Spinal cord (tissue), 9 donors: ENCODE measurements at regions not wholly inside any gene's neighbourhood (a gene's known extent, or its start where the extent isn't known, plus 50 kb on each side); places are given as distances from the start of the nearest gene placed in this dataset.
"Not testable (repeated sequence)": the region's sequence is repeated elsewhere in the genome, so short reads cannot be mapped to it uniquely, and the experiment has no call there.

ENCODE experiments used
- DNase-seq, 6 donors: peaks; one replicate each; pipeline versions ENCODE4 v3.0.0 to v3.0.0-alpha.2; 2013 to 2015; ENCODE audit warnings: low spot score in 6 of 6, low read depth in 4 of 6
- H3K27ac ChIP-seq: one replicate; pipeline ENCODE4 v1.5.1; 2013; ENCODE audit warnings: low read depth, low read length, control low read depth
- H3K27me3 ChIP-seq: one replicate; pipeline ENCODE4 v1.6.1; 2013; ENCODE audit warnings: low read length; ENCODE audit not compliant: control insufficient read depth, insufficient read depth
- H3K36me3 ChIP-seq: one replicate; pipeline ENCODE4 v1.6.1; 2013; ENCODE audit warnings: low read length; ENCODE audit not compliant: control insufficient read depth, insufficient read depth
- H3K4me1 ChIP-seq: one replicate; pipeline ENCODE4 v1.6.1; 2013; ENCODE audit warnings: low read length; ENCODE audit not compliant: control insufficient read depth, insufficient read depth
- H3K4me3 ChIP-seq: one replicate; pipeline ENCODE4 v1.5.1; 2013; ENCODE audit warnings: low read depth, low read length, control low read depth
- H3K9me3 ChIP-seq: one replicate; pipeline ENCODE4 v1.6.1; 2013; ENCODE audit warnings: low read length; ENCODE audit not compliant: control insufficient read depth, insufficient read depth
- WGBS: methylation state at CpG from one replicate; pipeline ENCODE4 v1.1.5; 2013; ENCODE audit warnings: missing lambda C conversion rate; ENCODE audit not compliant: insufficient coverage; 5-methylcytosine and 5-hydroxymethylcytosine counted together
- donor health status: healthy.

- Histone ChIP-seq H3K9me3 (no peaks in the 10 kb centered on the region), H3K4me1 (no peaks in the 10 kb centered on the region), H3K27ac (no peak overlapping the region), H3K36me3 (no peaks in the 10 kb centered on the region), H3K27me3 (no peaks in the 10 kb centered on the region), H3K4me3 (no peak overlapping the region)
- no peak for DNase-seq
Measured at GRCh38 chr1:121587777-121588176, 403.0 kb downstream of the SRGAP2C start.

GRCh38 chr1:121594096-121594495 lies 409.3 kb downstream of the SRGAP2C start:
- Histone ChIP-seq H3K9me3 (no peaks in the 10 kb centered on the region), H3K4me1 (no peaks in the 10 kb centered on the region), H3K36me3 (no peaks in the 10 kb centered on the region), H3K27ac (no peak overlapping the region), H3K27me3 (no peaks in the 10 kb centered on the region), H3K4me3 (no peak overlapping the region)
- no peak for DNase-seq
- 71% methylated on average over 3 of the region's 3 CpGs for WGBS

GRCh38 chr1:121595089-121595488 lies 410.3 kb downstream of the SRGAP2C start:
- DNase-seq = no peak
- no peak overlapping the region for H3K4me3 ChIP-seq
- no peaks in the 10 kb centered on the region for H3K36me3 ChIP-seq
- H3K4me1 ChIP-seq = no peaks in the 10 kb centered on the region
- H3K27ac ChIP-seq = no peak overlapping the region
- H3K27me3 ChIP-seq = no peaks in the 10 kb centered on the region
- no peaks in the 10 kb centered on the region for H3K9me3 ChIP-seq

GRCh38 chr1:121604843-121605444 lies 420.2 kb downstream of the SRGAP2C start:
- H3K27me3 ChIP-seq, H3K36me3 ChIP-seq, H3K27ac ChIP-seq, DNase-seq, H3K9me3 ChIP-seq, H3K4me3 ChIP-seq, H3K4me1 ChIP-seq: not testable (repeated sequence)
- WGBS = no CpG with 5 or more reads among the region's 3 CpGs

- not testable (repeated sequence) for H3K4me1 ChIP-seq, DNase-seq, H3K4me3 ChIP-seq, H3K36me3 ChIP-seq, H3K9me3 ChIP-seq, H3K27me3 ChIP-seq, H3K27ac ChIP-seq
- WGBS = no CpG with 5 or more reads among the region's 2 CpGs
Measured at GRCh38 chr1:121607499-121607898, 422.7 kb downstream of the SRGAP2C start.
